Stimulated activated CD4-positive, alpha-beta T cell treated with anti-CD3 and anti-CD28 coated beads, TNF-alpha, amount 100 ng/mL, for 1 hour (primary cell): ENCODE measurements at regions not wholly inside any gene's neighbourhood (a gene's known extent, or its start where the extent isn't known, plus 50 kb on each side); places are given as distances from the start of the nearest gene placed in this dataset.
"Not testable (repeated sequence)": the region's sequence is repeated elsewhere in the genome, so short reads cannot be mapped to it uniquely, and the experiment has no call there.

Experiments used
- DNase-seq, 3 donors: peaks; one replicate each; pipeline ENCODE4 v3.0.0-alpha.2; 2020; ENCODE audit warnings: low read depth in 3 of 3, low spot score in 1 of 3

GRCh38 chr21:35288238-35288637 lies 239.1 kb upstream of the RUNX1 start:
- no peak for DNase-seq

GRCh38 chr21:35284199-35284598 lies 235.1 kb upstream of the RUNX1 start:
- DNase-seq: no peak

GRCh38 chr21:35282944-35283343 lies 233.8 kb upstream of the RUNX1 start:
- DNase-seq: no peak

GRCh38 chr21:35281956-35282355 lies 232.9 kb upstream of the RUNX1 start:
- no peak for DNase-seq

- no peak for DNase-seq
Observed at GRCh38 chr21:35280231-35280630, 231.1 kb upstream of the RUNX1 start.

GRCh38 chr21:35275776-35276175 lies 226.7 kb upstream of the RUNX1 start:
- DNase-seq: no peak

- DNase-seq: no peak
Observed at GRCh38 chr21:35274923-35275322, 225.8 kb upstream of the RUNX1 start.

GRCh38 chr21:35274090-35274489 lies 225.0 kb upstream of the RUNX1 start:
- DNase-seq: no peak

GRCh38 chr21:35273333-35273732 lies 224.2 kb upstream of the RUNX1 start:
- no peak for DNase-seq

- not testable (repeated sequence) for DNase-seq
Observed at GRCh38 chr21:35271344-35272118, 222.4 kb upstream of the RUNX1 start.

- DNase-seq: no peak
Observed at GRCh38 chr21:35268817-35269216, 219.7 kb upstream of the RUNX1 start.

- no peak for DNase-seq
Observed at GRCh38 chr21:35268261-35268660, 219.2 kb upstream of the RUNX1 start.

GRCh38 chr21:35266546-35266945 lies 217.4 kb upstream of the RUNX1 start:
- no peak for DNase-seq

- DNase-seq: no peak
Observed at GRCh38 chr21:35265170-35265877, 216.2 kb upstream of the RUNX1 start.

- no peak for DNase-seq
Observed at GRCh38 chr21:35259457-35259856, 210.4 kb upstream of the RUNX1 start.

- DNase-seq: no peak
Observed at GRCh38 chr21:35258521-35258920, 209.4 kb upstream of the RUNX1 start.

- DNase-seq: no peak
Observed at GRCh38 chr21:35257413-35257812, 208.3 kb upstream of the RUNX1 start.

- DNase-seq: no peak
Observed at GRCh38 chr21:35256468-35256988, 207.4 kb upstream of the RUNX1 start.

- no peak for DNase-seq
Observed at GRCh38 chr21:35254765-35255138, 205.7 kb upstream of the RUNX1 start.

GRCh38 chr21:35254006-35254764 lies 205.1 kb upstream of the RUNX1 start:
- DNase-seq: no peak

GRCh38 chr21:35252831-35253230 lies 203.7 kb upstream of the RUNX1 start:
- no peak for DNase-seq

GRCh38 chr21:35249636-35250035 lies 200.5 kb upstream of the RUNX1 start:
- no peak for DNase-seq
